GM21447 (cell line): ENCODE measurements at regions not wholly inside any gene's neighbourhood (a gene's known extent, or its start where the extent isn't known, plus 50 kb on each side); places are given as distances from the start of the nearest gene placed in this dataset.

Source experiments
- ATAC-seq: cut with Tn5 transposase; IDR thresholded peaks from one replicate; pipeline ENCODE4 v1.9.1; 2021; ENCODE audit not compliant: unreplicated experiment

- no peak for ATAC-seq
Observed at GRCh38 chr3:148131990-148132638, 565.6 kb upstream of the AGTR1 start.

DNA sequence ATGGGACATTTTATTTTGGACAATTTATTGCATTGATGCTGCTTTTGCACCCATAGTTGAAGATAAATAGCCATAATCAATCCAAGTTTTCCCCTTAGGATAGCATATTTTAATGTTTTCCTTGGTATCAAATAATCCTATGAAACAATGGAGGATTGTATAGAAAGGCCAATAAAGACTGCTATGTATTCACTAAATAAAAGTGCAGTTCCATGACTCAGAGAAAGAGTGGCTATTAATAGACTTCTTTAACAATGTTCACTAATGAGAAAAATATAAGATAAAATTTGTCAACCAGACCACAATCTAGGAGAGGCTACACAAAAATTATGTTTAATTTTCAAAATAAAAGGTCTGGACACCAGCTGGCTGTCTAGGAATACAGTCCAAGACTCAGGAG is 560.9 kb upstream of the AGTR1 start:
- ATAC-seq: no peak

DNA sequence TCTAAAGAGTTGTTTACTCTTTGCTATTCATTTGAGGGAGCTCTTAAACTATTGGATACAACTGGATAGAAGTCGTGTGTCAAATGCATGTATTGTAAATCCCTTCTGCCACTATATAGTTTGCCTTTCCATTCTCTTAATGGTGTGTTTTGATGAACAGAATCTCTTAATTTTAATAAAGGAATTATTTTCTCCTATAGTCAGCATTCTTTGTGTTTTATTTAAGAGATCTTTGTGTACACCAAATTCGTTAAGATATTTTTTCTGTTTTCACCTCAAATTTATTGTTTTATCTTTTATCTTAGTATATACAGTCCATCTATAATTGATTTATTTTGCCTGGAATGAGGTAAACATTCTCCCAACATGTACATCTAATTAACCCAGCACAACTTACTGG is 551.5 kb upstream of the AGTR1 start:
- no peak for ATAC-seq

DNA sequence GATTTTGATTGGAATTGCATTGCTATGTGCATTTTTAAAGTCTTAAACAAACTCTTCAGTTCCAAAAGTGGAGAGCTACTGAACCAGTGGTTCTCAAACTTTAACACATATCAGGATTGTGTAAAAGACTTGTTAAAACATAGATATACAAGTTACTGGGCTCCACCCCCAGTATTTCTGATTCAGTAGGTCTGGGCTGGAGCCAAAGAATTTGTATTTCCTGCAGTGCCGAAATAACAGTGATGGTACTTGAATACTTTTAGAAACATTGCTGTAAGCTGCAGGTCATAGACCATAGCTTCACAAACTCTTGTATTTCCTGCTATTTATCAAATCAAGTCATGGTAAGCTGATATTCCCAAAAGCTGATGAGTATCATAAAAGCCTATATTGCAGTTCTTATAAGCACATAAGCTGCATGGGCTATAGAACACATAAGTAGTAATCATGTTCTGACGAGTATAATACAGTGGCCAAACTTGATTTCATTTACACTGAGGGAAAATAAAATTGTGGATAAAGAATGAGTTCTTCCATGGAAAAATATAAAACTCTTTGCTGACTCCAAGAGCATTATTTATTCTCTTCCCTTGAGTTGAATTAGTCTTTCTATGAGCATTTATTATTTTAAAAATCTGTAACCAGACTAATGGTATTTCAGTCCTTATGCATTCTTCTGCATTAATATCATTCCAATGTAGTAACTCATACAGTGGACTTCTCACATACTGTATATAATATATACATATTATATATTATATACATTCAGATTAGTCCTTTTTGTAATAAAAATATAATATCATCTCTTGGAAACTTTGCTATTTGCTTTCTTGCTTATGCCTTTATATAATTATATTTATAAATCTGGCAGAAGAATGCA is 550.5 kb upstream of the AGTR1 start:
- ATAC-seq: no peak

DNA sequence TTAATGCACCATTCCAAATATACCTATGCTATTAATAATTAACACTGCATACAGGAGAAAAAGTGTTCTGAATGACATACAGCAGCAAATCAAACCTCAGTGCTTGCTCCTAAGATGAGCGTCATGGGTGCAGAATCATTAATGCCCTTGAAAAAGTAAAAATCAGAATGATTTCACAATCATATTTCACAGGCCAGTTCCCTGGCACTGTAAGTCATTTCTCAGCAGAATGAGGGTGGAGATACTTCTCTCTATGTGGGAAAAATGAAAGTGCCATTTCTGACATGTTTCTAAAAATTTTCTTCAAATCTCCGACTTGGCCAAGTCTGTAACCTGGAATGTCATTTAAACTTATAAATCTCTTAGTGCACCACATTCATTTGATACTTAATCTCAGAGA is 549.8 kb upstream of the AGTR1 start:
- ATAC-seq: no peak

GRCh38 chr3:148149556-148149955 is 548.1 kb upstream of the AGTR1 start:
- no peak for ATAC-seq

- ATAC-seq: no peak
Observed at GRCh38 chr3:148150141-148150540, 547.6 kb upstream of the AGTR1 start.

DNA sequence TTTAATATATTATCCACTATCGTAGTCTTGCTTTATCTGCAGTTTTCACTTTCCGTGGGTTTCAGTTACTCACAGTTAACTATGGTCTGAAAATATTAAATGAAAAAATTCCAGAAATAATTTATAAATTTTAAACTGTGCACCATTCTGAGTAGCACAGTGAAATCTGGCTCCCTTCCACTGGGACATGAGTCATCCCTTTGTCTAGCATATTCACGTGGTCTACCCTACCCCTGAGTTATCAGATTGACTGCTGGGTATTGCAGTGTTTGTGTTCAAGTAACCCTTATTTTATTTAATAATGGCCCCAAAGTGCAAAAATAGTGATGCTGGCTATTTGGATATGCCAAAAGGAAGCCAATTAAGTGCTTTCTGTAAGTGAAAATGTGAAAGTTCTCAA is 539.5 kb upstream of the AGTR1 start:
- ATAC-seq: no peak

DNA sequence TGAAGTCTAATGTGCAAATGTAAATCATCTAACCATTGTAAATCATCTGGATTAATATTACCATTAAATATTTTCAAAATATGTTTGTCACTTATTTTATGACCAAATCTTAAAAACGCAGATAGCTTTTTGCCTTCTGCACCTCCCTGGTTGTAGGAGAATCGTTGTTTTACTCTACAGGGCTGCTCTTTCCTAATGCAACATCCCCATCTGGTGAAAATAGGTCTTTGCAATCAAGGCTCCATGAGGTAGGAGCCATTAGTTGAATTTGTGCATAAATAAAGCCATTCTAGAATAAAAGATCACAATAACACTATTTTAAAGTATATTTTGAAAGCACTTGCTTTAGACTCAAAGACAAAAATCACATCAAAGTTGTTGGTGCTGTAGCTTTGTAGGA is 535.6 kb upstream of the AGTR1 start:
- no peak for ATAC-seq

- no peak for ATAC-seq
Observed at GRCh38 chr3:148168347-148168746, 529.4 kb upstream of the AGTR1 start.

DNA sequence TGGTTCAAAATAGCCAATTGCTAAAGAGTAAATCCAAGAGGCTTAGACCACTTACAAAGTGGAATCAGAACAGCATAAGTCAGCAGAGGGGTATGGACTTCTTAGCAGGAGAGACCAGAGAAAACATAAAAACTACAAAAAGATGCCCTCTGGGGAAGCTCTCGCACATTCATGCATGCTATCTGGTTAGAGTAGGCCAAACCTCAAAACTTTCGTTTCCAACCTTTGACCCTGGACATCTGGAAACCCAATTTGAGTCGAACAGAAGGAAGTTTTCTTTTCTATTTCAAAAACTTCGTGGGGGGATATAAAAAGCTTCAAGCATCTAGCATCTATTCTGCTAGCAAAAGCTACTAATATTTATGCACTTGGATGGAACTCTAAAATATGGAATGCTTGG is 523.9 kb upstream of the AGTR1 start:
- ATAC-seq: no peak

- no peak for ATAC-seq
Observed at GRCh38 chr3:148175214-148175613, 522.5 kb upstream of the AGTR1 start.

DNA sequence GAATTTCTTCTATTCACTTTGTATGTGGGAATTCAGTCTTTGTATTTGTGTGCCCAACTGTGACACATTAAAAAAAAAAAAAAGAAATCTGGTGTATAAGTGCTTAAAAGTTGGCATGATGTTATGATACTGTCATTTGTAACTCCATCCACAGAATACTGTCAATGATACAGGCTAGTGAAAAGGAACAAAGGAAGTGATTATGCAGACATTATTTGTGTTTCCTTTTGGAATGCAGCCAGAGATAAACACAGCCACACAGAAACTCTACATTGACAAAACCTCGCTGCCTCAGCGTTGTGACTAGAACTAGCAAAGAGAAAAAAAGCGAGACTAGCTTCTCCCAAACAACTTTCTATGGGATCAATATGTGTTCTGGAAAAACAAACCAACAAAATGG is 519.2 kb upstream of the AGTR1 start:
- no peak for ATAC-seq

DNA sequence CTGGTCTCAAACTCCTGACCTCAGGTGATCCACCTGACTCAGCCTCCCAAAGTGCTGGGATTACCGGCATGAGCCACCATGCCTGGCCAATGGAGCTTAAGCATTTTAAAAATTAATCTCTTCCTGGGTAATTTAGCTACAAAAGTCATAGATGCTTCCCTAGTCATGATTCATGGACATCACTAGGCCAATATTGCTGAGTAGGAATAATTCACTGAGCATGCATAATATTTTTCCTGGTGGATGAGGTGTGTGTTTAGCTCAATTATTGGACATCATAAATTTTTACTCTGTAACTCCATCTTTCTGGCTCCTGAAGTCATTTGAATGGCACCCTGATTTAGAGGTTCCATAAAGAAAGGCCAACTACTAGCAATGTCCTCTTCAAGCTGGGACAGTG is 512.9 kb upstream of the AGTR1 start:
- no peak for ATAC-seq

DNA sequence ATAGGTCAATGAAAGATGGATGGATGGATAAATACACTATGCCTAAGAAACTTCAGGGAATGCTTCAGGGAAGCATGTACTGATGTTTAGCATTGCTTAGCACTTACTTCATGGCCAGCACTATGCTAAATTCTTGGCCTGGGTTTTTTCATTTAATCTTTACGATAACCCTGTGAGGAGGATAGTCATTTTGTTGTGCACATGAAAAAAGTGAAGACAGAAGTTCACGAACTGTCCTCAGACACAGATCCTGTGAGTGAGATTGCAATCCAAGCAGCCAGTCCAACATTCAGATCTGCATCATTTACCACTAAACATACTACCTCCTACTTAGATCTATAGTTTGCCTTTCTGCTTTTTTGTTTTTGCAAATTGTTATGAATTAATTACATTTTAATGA is 510.8 kb upstream of the AGTR1 start:
- no peak for ATAC-seq

DNA sequence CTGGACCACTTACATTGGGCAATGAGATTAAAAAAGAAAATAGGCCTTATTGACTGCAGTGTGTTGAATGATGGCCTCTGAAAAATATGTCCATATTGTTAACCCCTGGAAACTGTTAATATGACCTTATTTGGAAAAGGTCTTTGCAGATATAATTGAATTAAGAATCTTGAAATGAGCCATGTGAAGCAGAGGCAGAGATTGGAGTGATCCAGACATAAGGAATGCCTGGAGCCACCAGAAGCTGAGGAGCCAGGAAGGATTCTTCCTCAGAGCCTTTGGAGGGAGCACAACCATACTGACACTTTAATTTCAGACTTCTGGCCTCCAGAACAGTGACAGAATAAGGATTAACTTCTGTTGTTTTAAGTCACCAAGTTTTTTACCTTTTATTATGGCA is 510.4 kb upstream of the AGTR1 start:
- no peak for ATAC-seq

GRCh38 chr3:148190441-148190990 is 507.2 kb upstream of the AGTR1 start:
- ATAC-seq: no peak

GRCh38 chr3:148191966-148192365 is 505.7 kb upstream of the AGTR1 start:
- ATAC-seq: no peak

- ATAC-seq: no peak
Observed at GRCh38 chr3:148197061-148197460, 500.6 kb upstream of the AGTR1 start.

DNA sequence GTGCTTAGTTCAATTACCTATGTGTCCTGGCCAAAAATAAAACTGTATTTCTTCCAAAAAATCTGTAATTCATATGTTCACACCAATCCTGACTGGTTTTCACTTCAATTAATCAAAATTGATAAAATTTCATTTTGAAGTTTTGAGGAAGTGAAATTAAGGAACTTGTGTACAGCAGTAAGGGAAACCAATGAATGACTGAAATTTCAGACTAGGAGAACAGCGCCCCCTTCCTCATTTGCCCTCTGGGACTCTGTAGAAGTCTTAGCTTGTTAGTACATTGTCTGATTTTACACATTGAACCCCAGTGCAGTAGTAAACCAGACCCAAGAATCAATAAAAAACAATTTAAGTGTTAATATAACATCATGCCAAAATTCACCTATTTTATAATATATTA is 495.3 kb upstream of the AGTR1 start:
- ATAC-seq: no peak

DNA sequence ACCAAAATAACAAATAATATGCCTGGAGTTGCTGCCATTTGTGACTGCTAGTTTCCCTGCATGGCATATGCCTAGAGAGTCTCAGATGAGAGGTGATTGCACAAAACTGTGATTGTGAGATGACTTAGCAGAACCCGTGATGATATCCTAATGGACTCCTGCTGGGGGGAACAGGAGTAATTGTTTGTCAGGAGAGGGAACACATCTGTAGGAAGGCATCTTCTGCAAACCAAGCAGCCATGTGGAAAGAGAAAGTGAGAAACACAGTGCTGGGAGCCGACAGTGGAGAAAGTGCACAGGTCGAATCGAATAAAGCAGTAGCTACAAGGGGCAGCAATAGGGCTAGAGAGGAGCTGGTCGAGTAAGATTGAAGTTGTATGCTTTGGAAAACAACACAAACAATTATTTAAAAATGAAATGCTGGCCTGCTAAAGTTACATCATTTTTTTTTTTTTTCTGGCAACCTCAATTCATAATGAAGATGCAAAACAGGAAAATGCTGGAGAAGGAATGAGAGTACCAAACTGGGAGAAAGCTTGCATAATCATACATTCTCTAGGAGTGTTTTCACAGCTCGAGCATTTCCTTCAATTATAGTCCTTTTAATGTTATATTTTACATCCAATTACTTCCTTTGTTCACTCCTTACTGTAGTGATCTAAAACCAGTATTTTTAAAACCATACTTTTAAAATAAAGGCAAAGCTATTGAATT is 494.2 kb upstream of the AGTR1 start:
- no peak for ATAC-seq

DNA sequence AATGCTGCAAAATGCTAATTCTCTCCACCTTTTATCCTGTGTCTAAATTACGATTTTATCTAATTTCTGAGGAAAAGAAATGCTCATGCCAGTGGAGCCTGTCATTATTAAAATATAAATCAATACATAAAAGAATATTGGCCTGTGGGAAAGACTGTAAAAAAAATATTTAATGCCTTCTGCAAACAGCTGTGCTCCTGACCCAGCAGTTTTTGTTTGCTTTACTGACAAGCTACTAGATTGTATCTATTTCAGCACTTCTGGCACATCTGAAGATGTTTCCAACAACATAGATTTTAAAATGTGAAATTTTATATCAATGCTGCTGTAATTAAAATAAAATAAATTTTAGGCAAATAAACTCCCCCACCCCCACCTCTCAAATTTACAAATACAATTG is 493.6 kb upstream of the AGTR1 start:
- ATAC-seq: no peak
